Gastrocnemius medialis (tissue), 4 donors: ENCODE measurements at regions not wholly inside any gene's neighbourhood (a gene's known extent, or its start where the extent isn't known, plus 50 kb on each side); places are given as distances from the start of the nearest gene placed in this dataset.
A peak's percentile ranks its signal among the peaks of the same experiment; 100 is the strongest.

Source experiments
- ATAC-seq, 2 donors: fragments of 150-250 bp; one replicate each; pipeline ENCODE4 v1.9.1; 2016
- DNase-seq, 2 donors: peaks; one replicate each; pipeline ENCODE4 v3.0.0-alpha.2; 2019
- H3K27ac ChIP-seq, 4 donors: fragments of 200-600 bp; sonication (generic); 1 replicate in 1 of 4; 2 replicates in 3 of 4; pipeline ENCODE4 v1.5.1; 2016 to 2018; ENCODE audit warnings: mild to moderate bottlenecking in 2 of 4, moderate library complexity in 1 of 4
- H3K27me3 ChIP-seq, 3 donors: fragments of 200-600 bp; sonication (generic) in 2 of 3; 1 replicate in 1 of 3; 2 replicates in 2 of 3; pipeline versions ENCODE4 v1.5.1 to v1.6.0; 2016 to 2019; ENCODE audit warnings: mild to moderate bottlenecking in 1 of 3, moderate library complexity in 1 of 3
- H3K36me3 ChIP-seq, 2 donors: fragments of 200-600 bp; sonication (generic) in 1 of 2; one replicate each; pipeline ENCODE4 v1.5.1; 2017 to 2018
- H3K4me1 ChIP-seq, 2 donors: fragments of 200-600 bp; sonication (generic) in 1 of 2; one replicate each; pipeline ENCODE4 v1.5.1; 2016 to 2017; ENCODE audit warnings: mild to moderate bottlenecking in 2 of 2
- H3K4me3 ChIP-seq, 4 donors: fragments of 200-600 bp; sonication (generic) in 3 of 4; 1 replicate in 1 of 4; 2 replicates in 3 of 4; pipeline ENCODE4 v1.5.1; 2016 to 2019; ENCODE audit warnings: mild to moderate bottlenecking in 2 of 4
- H3K9me3 ChIP-seq, 3 donors: fragments of 200-600 bp; sonication (generic) in 2 of 3; 1 replicate in 1 of 3; 2 replicates in 2 of 3; pipeline ENCODE4 v1.5.1; 2016 to 2019
- CTCF ChIP-seq, 5 experiments: fragments of 450-650 bp in 3 of 5; fragments of 200-600 bp in 2 of 5; sonication (generic) in 2 of 5; IDR thresholded peaks in 4 of 5; conservative IDR thresholded peaks in 1 of 5; 1 replicate in 4 of 5; 2 replicates in 1 of 5; pipeline ENCODE4 v1.5.1; 2016 to 2019; ENCODE audit warnings: antibody characterized with exemption in 5 of 5, mild to moderate bottlenecking in 3 of 5, moderate library complexity in 3 of 5
- POLR2A ChIP-seq, 2 donors: fragments of 450-650 bp; IDR thresholded peaks; one replicate each; pipeline ENCODE4 v1.6.1; 2017; ENCODE audit warnings: antibody characterized with exemption in 2 of 2, mild to moderate bottlenecking in 2 of 2, moderate library complexity in 2 of 2
- in situ Hi-C, 4 donors: fragments of 200-750 bp; cut with MboI; loops; one replicate each; pipeline versions ENCODE4 v1.15.0 to v1.8.0; 2017; ENCODE audit warnings: low sequenced_read_pairs in 4 of 4
- intact Hi-C: fragments of 100-400 bp; cut with DNase I; formaldehyde crosslinking; loops from one replicate; pipeline ENCODE4 v1.15.1; 2023; ENCODE audit warnings: low total_unique reads

- intact Hi-C loops: no loop called here
- no peaks in the 10 kb centered on the region for H3K27me3 ChIP-seq
- H3K36me3 ChIP-seq: no peaks in the 10 kb centered on the region
- no peak for DNase-seq
- TF ChIP-seq POLR2A (IDR thresholded peaks at IDR 0.05) (no peak), CTCF (IDR thresholded peaks at IDR 0.05 in 4 of 5, conservative IDR thresholded peaks at IDR 0.05 in 1 of 5) (no peak)
- ATAC-seq: no peak
- H3K4me1 ChIP-seq: no peaks in the 10 kb centered on the region
- H3K27ac ChIP-seq: no peak overlapping the region
- no peaks in the 10 kb centered on the region for H3K9me3 ChIP-seq
- no peak overlapping the region for H3K4me3 ChIP-seq
- in situ Hi-C loops: no loop called here
Measured at GRCh38 chr6:142562865-142563264, 261.1 kb downstream of the ADGRG6 start.

- ATAC-seq (no peak), DNase-seq (no peak)
- Histone ChIP-seq H3K27me3 (no peaks in the 10 kb centered on the region), H3K4me1 (no peaks in the 10 kb centered on the region), H3K36me3 (no peaks in the 10 kb centered on the region), H3K9me3 (no peaks in the 10 kb centered on the region), H3K27ac (no peak overlapping the region), H3K4me3 (no peak overlapping the region)
- no peak for TF ChIP-seq POLR2A (IDR thresholded peaks at IDR 0.05)
- peak; percentile 4 to 71 (median 45) for TF ChIP-seq CTCF (IDR thresholded peaks at IDR 0.05 in 4 of 5, conservative IDR thresholded peaks at IDR 0.05 in 1 of 5)
- in situ Hi-C loops (no loop called here), intact Hi-C loops (no loop called here)
Measured at GRCh38 chr6:142566628-142567396, 265.0 kb downstream of the ADGRG6 start.

GRCh38 chr6:142567461-142567860 lies 265.7 kb downstream of the ADGRG6 start:
- Histone ChIP-seq H3K4me1 (no peaks in the 10 kb centered on the region), H3K36me3 (no peaks in the 10 kb centered on the region), H3K4me3 (no peak overlapping the region), H3K9me3 (no peaks in the 10 kb centered on the region), H3K27me3 (no peaks in the 10 kb centered on the region), H3K27ac (no peak overlapping the region)
- in situ Hi-C loops (no loop called here), intact Hi-C loops (no loop called here)
- TF ChIP-seq CTCF (IDR thresholded peaks at IDR 0.05 in 4 of 5, conservative IDR thresholded peaks at IDR 0.05 in 1 of 5): no peak
- TF ChIP-seq POLR2A (IDR thresholded peaks at IDR 0.05): no peak
- no peak for ATAC-seq
- DNase-seq: no peak

GRCh38 chr6:142568857-142569597 lies 267.2 kb downstream of the ADGRG6 start:
- TF ChIP-seq POLR2A (IDR thresholded peaks at IDR 0.05): no peak
- no peak for TF ChIP-seq CTCF (IDR thresholded peaks at IDR 0.05 in 4 of 5, conservative IDR thresholded peaks at IDR 0.05 in 1 of 5)
- intact Hi-C loops (no loop called here), in situ Hi-C loops (no loop called here)
- Histone ChIP-seq H3K27ac (no peak overlapping the region), H3K4me1 (no peaks in the 10 kb centered on the region), H3K4me3 (no peak overlapping the region), H3K9me3 (no peaks in the 10 kb centered on the region), H3K27me3 (no peaks in the 10 kb centered on the region), H3K36me3 (no peaks in the 10 kb centered on the region)
- no peak for DNase-seq
- ATAC-seq: no peak
